ENCODE measurements at regions not wholly inside any gene's neighbourhood (a gene's known extent, or its start where the extent isn't known, plus 50 kb on each side); places are given as distances from the start of the nearest gene placed in this dataset.

DNA sequence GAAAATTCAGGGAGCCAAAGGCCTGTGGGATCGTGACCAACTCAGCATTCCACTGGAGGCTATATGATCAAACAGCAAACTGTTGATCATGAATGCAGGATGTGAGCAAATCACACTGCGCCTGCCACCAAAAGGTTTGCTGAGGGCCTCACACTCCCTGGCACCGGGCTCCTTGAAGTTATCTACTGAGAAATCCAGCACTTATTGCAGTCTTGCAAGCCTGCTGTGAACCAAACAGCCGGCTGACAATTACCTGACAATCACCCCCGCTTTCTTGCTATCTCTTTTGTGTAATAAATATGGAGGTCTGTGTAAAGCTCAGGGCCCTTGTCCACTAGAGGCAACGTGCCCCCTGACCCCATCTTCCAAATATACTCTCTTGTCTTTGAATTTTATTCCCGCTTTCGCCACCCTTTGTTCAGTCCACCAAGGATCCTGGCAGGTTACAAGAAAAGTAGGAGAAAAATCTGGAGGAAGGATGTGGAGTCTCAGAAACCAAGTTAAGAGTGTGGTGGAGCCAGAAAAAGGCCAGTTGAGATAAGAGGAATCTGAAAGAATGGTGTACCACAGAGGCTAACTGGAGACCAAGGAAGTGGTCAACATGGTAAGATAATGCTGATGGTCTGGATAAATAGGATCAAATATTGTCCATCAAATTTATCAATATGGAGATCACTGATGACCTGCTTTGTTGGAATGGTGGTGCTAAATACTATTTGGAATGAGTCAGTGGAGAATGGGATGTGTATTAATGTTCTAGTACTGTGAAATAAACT is 229.2 kb downstream of the ALX1 start:
- no peak for DNase-seq (ENCODE audit: low spot score)

DNA sequence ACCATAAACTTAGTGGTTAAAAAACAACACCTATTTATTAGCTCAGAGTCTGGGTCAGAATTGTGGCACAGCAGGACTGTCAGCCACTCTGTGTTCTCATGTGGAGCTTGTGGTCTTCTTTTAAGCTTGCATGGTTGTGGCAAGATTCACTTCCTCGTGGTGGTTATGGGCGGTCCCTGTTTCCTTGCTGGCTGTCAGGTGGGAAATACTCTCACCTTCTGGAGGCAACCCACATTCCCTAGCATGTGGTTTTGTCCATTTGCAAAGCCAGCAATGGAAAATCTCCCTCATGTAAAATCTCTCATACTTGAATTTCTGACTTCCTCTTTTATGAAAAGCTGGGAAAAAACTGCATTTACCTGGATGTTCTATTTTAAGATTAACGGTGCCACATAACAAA is 229.8 kb downstream of the ALX1 start:
- no peak for DNase-seq (ENCODE audit: low spot score)

DNA sequence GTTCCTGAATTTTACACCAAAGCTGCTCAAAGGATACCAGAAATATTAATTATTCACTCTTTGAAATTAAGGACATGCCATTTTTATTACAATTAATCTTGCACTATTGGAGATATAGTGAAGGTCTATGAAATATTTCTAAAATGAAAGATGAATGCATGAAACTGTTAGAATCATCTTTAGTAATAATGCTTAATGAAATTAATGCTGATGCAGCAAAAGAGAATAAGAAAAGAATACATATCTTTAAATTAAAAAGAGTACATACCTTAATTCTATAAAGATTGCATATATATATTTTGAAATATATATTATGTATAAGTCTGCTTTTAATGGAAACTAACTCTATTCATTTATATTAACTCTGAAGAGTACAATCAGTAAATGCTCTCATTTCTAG is 236.0 kb downstream of the ALX1 start:
- DNase-seq (ENCODE audit: low spot score): no peak

DNA sequence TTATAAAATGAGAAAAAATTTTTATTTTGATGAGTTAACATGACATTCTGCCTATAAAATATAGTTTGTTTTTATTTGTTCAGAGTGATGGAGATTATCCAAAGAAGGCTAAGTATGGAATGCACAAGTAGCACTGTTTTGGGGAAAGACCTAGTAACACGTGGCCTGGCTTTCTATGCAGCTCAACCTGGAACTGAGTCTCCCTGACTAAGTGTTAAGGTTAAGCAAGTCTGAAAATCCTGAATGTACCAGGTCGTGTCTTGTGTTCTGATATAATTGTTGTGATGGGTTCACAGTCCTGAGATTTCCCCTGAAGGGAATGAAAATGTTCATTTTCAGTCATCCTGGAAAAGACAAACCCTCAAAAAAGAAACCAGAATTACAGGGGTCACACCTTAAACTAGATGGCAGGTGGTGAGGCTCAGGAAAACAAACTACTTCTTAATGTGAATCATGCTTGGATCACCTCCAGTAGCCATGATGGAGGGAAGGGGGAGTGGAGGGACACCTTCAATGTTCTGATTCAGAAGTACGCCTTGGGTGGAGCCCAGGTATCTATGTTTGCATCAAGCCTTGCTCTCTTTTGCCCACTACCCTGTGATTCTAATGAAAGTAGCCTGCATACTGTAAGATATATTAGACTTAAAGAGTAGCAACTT is 236.8 kb downstream of the ALX1 start:
- DNase-seq (ENCODE audit: low spot score): no peak

DNA sequence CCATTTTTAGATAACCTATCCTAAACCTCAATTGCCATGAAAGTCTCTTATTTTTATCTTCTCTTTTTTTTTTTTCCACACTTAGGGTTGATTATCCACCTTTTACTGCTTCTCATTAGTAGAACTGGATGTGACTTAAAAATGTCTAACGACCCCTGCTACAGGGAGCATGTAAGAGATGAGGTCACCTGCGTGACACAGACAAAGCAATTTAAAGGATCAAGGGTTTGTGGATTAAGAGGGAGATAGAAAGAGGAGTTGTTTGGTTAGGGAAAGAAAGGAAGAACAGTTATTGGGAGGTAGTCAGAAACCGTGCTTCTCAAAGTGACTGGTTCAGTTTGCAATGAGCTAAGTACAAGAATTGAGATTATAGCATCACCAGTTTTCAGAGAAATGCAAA is 239.1 kb downstream of the ALX1 start:
- DNase-seq (ENCODE audit: low spot score): no peak

DNA sequence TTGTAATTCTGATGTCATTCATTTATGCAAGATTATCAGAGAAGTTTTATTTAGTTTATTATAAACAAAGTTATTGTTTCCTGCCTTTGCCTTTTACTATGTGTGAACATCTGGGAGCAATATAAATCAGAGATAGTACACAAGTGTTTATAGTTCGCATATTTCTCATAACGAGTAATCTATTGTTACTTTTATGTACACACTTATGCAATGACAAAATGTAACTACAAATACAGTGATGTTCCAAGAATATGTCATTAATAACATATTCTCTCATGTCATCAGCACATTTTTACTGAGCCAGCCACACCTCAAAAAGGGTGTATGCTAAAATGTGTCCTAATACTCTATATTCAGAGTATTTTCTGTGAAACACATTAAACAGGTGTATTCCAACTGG is 243.2 kb downstream of the ALX1 start:
- DNase-seq (ENCODE audit: low spot score): no peak

DNA sequence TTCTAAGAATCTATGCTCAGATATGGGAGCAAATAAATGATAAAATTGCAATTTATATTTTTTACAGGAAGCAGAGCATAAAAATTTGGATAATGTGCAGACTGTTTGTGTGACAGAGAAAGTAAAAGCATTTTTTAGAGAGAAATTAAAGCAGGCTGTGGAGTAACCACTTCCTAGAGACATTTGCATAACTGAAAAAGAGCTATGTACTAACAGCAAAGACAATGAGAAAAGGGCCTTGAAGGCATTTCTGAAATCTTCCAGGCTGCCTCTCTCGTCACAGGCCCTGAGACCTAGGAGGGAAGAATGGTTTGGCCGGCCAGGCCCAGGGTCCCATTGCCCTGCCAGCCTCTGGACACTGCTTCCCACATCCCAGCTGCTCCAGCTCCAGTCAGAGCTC is 247.2 kb downstream of the ALX1 start:
- DNase-seq (ENCODE audit: low spot score): no peak

DNA sequence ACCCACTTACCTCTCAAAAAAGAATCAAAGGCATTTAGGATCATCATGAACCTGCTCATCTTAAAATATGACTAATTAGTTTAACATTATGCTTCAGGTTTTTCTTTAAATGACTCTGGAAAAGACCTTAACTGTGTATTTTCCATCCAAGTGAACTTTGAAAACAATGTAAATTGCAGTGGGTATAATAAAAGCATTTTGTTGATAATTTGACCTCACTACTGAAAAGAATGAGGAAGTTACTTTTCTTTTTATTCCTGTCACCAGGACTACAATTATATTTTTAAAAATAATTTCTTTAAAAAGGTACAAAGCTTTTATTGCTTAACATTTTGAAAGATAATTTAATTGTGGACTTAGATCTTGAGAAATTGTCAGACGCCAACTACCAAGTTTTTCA is 249.9 kb downstream of the ALX1 start:
- DNase-seq (ENCODE audit: low spot score): no peak

DNA sequence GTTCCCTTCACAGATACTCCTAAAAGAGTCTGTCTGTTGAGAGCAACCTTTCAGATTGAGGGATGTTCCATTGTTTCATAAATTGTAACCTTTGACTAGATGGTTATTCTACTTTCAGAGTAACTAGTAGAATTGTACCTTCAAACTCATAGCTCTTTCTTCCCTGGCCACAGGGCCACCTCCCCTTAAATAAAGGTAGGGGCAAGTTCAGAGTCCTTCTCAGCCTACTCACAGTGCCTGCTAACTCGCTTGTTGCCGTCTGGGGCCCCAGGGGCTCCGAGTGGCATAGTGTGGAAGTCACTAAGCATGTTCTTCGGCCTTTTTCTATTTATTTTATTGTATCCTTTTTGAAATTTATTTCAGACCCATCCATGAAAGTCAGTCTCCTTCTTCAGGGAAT is 250.4 kb downstream of the ALX1 start:
- DNase-seq (ENCODE audit: low spot score): no peak

DNA sequence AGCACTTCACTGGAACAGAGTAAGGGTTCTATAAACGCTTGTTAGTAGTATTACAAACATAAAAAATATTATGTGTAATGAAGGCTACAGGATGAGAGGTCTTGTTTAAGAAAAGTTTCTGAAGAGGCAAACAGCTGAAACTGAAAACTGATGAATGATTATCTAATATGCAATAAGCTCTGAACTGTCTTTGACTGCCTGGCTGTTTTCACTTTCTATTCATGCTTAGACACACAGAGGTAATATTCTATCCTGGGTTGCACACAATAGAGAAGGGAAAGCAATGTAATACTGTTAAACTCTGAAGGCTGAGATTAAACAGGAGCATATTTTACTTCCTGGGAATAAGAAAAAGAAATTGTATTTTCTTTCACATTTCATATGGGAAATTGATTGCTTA is 251.3 kb downstream of the ALX1 start:
- no peak for DNase-seq (ENCODE audit: low spot score)

DNA sequence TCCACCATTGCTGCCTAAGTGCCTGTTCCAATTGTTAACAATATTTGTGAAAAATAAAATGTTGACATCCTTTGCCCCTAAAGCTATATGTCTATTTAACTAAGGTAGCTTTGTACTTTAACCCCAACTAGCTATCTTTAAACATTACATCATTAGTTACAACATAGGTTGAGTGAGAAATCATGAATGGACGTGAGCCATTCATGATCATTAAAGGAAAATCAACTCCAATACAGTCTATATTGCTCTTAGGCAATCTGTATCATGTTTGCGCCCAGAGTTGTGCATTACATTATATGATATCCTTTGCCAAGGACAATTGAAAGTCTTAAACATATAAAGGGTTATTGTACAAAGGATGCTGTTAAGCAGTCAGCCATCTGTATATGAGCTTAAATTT is 269.6 kb downstream of the ALX1 start:
- DNase-seq (ENCODE audit: low spot score): no peak

DNA sequence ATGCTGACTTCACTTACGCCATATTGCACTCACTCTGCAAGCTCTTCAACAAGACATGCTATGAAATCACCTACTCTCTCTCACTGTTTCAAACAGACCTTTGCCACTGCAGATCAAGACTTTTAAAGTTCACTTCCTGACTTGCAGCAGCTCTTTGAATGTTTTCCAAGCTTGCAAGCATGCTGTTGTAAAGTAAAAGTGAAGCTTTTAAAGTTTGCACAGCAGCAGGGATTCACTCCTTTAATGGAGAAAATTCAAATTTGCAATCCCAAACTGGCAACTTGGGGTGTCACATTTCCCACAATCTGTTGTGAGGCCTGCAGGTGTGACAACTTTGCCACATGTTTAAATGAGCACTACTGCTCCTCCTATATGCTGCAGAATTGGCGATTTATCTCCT is 270.9 kb downstream of the ALX1 start:
- no peak for DNase-seq (ENCODE audit: low spot score)

DNA sequence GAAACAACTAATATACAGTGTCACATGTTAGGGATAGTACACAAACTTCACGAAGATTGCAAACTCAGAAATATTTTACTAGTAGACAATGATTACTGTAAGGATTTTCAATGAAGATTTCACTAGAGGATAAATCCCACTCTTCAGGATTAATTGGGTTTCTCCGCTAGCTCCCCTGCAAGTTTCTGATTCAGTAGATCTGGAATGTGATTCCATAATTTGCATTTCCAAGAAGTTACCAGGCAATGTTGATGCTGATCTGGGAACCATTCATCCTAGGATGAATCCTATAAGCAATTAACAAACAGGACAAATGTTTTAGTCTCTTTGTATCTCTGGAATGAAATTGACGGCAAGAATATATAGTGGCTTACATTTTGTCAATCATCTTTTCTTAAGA is 272.4 kb downstream of the ALX1 start:
- no peak for DNase-seq (ENCODE audit: low spot score)

DNA sequence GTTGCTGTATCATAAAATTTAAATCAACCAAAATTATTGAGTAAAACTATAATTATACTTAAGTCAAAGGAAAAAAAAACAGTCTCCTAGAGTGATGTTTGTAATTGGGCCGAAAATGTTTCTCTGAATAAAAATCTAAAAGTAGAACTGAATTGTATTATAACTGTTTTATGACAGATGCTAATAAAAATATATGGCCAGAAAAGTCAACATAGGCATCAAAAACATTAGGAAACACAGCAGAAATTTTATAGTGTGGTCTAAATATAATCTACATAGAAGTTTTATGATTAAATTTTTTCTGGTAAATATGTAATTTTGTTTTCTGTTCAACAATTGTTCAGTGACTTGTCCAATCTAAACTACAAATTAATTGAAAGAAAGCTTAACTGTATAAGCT is 277.8 kb downstream of the ALX1 start:
- no peak for DNase-seq (ENCODE audit: low spot score)

DNA sequence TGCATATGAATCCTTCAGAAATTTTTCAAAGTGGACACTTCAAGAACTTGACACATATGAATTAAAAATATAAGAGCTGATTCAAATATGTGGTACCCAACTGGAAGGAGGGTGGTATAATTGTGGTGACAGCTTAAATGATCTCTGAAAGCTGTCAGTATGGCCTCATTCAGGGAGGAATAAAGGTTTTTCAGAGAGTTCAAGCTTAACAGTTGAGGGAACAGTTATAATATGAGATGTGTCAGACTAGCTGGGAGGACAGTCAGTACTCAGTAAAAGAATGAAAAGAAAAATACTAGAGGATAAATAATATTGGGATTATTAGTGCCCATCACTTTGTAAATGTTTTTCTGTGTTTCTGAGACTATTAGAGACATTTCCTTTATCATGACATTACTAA is 277.5 kb downstream of the RASSF9 start:
- DNase-seq (ENCODE audit: low spot score): no peak

DNA sequence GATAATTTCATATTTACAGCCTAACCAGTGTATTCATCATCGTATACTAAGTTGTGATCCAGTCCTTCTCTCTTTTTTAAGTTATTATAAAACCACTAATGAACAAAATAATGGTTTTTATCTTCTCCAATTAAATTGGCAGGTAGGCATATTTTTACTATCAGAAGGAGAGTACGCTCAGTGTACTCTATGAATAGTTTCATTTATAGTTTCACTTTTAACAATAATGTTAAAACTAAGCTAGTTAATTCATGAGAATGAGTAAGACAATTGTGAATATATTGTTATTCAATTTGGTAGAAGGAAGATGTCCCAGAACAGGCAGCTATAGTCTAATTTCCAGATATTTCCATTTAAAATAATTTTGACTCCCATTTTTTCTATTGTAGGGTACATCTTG is 277.1 kb downstream of the RASSF9 start:
- no peak for DNase-seq (ENCODE audit: low spot score)

DNA sequence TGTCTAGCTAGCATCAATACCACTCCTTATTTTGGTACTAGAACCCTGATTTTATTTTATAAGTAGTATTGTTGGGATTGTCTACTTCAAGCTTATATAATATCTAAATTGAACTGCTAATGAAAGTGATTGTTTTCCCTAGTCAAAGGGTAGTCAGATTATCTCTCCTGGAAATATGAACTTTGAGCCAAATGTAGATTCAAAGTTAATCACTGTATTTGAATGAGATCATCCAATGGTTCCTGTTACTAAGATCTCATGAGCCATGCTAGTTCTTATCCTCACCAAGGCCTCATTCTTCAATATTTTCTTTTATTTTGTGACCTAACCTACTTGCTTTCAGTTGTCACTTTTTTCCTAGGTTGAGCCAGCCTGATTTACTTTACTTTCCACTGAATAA is 276.7 kb downstream of the RASSF9 start:
- no peak for DNase-seq (ENCODE audit: low spot score)

DNA sequence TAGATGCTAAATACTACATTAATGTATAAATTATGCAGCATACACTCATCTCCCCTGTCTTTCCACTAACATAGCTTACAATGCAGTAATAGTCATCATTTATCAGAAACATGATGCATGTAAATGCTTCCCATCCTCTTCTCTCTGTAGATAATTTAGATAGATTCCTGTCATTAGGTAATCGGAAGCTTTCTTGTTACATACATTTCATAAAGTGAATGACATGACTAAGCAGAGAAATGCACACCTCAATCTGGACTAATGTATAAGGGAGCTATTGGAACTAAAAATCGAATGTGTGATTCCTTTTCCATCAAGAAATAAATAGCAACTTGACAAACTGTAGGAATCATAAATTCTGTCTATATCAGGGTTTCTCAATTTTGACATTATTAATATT is 273.4 kb downstream of the RASSF9 start:
- DNase-seq (ENCODE audit: low spot score): no peak

DNA sequence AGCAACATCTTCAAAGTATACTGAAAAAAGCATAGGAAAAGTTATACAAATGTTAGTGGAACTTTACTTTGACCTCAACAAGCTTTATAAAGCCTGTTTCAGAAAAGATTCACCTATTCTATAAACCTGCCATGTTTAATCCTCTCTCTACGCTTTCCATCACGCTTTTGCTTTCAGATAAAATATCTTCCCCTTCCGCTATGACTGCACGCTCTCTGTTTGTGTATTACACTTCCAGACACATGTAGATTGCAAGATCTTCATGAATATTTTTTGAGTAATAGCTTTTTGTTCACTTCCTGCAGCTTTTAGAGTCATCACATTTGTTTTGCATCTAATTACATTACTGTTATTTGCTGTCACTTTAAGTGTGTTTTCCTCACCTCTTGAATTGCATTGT is 271.4 kb downstream of the RASSF9 start:
- no peak for DNase-seq (ENCODE audit: low spot score)

DNA sequence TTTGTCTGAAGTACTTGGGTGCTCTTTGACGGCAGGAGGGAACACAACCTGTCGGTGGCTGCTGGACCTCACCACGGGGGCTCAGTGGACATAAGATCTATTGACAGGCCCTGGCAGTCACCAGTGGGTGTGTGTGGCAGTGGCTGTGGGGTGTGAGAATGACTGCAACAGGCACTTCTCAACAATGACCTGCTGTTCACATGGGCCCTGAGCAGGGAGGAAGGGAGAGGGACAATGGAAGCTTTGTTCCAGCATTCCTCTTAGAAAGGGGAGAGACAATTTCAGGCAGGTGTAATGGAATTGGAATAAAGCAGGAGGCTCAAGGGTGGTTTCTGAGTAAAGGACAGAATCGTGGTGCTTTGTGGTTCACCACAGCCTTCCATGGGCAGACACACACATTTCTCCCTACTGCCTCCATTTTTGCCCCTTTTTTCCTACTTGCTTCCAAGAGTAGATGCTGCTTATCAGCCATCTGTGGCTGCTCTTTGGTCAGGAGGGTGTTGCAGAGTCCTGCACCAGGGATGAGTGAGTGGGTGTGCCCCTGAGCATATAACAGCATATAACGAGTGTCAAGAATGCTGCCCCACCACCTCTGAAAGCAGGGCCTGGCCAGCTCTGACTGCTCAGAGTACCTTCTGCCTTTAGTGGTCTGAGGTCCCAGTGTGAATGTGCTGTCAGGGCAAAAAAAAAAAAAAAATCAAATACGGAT is 267.7 kb downstream of the RASSF9 start:
- no peak for DNase-seq (ENCODE audit: low spot score)

DNA sequence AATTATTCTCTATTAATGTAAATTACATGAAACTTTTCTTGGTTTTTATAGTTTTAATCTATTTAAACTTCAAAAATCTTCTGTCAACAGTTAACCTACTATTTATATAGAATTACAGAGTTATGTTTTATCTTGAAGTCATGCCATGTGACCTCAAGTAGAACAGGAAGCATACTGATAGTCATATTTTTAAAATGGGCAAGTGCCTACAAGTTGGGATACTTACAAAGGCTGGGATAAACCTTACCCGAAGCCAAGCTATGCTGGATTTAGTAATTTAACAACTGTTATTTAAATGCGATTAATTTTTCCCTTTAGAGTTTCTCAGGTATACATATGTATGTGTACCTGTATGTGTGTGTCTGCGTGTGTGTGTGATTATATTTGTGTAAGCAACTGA is 266.9 kb downstream of the RASSF9 start:
- no peak for DNase-seq (ENCODE audit: low spot score)

DNA sequence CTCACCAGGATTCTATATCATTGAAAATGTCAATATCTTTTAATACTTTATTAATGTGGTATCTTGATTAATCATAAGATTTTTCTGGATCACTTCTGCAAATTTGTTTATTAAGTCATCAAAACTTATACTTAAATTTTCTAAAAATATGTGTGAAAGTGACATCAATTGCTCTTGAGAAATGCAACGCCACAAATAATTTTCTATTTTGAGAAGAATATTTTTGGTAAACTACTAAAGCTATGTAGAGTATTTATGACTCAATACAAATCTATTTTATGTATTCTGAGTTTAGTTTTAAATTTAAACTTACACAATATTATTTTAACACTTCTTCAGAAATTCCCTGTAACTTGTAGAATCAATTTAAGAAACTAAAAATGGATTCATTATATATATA is 263.3 kb downstream of the RASSF9 start:
- no peak for DNase-seq (ENCODE audit: low spot score)

DNA sequence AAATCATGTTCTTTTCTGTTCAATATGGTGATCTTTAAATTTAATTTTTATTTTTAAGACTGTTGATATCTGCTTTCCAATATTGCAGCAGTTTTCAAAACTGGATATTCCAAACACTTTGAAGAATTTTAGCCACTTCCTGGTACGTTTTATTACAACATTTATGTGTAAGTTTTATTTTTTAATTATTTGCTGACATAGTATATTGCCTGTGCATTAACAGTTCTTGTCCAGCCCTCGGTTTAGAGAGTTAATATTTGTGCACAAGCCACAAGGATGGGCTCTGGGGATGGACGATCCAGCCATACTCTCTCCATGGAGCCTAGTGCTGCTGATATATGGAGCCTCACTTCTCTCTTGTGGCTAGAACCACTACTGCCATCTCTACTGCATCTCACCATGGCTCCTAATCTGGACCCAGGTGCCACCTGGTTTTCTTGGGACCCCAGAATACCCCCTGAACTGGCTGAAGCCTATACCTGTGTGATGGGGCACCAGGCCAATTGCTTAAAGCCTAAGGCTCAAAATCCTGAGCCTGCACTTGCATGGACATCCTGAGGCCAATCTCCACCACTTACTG is 262.5 kb downstream of the RASSF9 start:
- no peak for DNase-seq (ENCODE audit: low spot score)

Measured in putamen (tissue), 1 donor.